Endodermal cell (in vitro differentiated cells): ENCODE measurements at regions not wholly inside any gene's neighbourhood (a gene's known extent, or its start where the extent isn't known, plus 50 kb on each side); places are given as distances from the start of the nearest gene placed in this dataset.

Experiments used
- DNase-seq: peaks from one replicate; pipeline ENCODE4 v3.0.0-alpha.2; 2017
- H3K27ac ChIP-seq: 2 replicates; pipeline ENCODE4 v1.5.1; 2013; ENCODE audit warnings: mild to moderate bottlenecking, low read depth, low read length, moderate library complexity
- H3K27me3 ChIP-seq: 2 replicates; pipeline ENCODE4 v1.6.1; 2013; ENCODE audit warnings: mild to moderate bottlenecking, low read length, moderate library complexity; ENCODE audit not compliant: insufficient read depth, control insufficient read depth, poor library complexity, severe bottlenecking
- H3K36me3 ChIP-seq: 2 replicates; pipeline ENCODE4 v1.7.0; 2013; ENCODE audit warnings: mild to moderate bottlenecking, low read length, moderate library complexity; ENCODE audit not compliant: control insufficient read depth, insufficient read depth
- H3K4me1 ChIP-seq: one replicate; pipeline ENCODE4 v1.7.0; 2013; ENCODE audit warnings: low read length; ENCODE audit not compliant: control insufficient read depth, insufficient read depth
- H3K4me3 ChIP-seq: 2 replicates; pipeline ENCODE4 v1.5.1; 2013; ENCODE audit warnings: mild to moderate bottlenecking, low read length, moderate library complexity
- H3K9ac ChIP-seq: 2 replicates; pipeline ENCODE4 v1.6.1; 2013; ENCODE audit warnings: mild to moderate bottlenecking, low read length, moderate library complexity; ENCODE audit not compliant: poor library complexity, severe bottlenecking; ENCODE audit errors: extremely low read depth
- H3K9me3 ChIP-seq: 2 replicates; pipeline ENCODE4 v1.6.1; 2013; ENCODE audit warnings: mild to moderate bottlenecking, low read length, moderate library complexity; ENCODE audit not compliant: control insufficient read depth
- H3K27ac Mint-ChIP-seq: 2 replicates; pipeline ENCODE4 v1.8.0; 2020; ENCODE audit warnings: mixed read lengths
- H3K27me3 Mint-ChIP-seq: 2 replicates; pipeline ENCODE4 v1.8.0; 2021; ENCODE audit warnings: mild to moderate bottlenecking, mixed read lengths; ENCODE audit not compliant: insufficient read depth
- H3K36me3 Mint-ChIP-seq: 2 replicates; pipeline ENCODE4 v1.8.0; 2020; ENCODE audit warnings: low read depth, mixed read lengths
- H3K4me1 Mint-ChIP-seq: 2 replicates; pipeline ENCODE4 v1.8.0; 2020; ENCODE audit warnings: mixed read lengths
- H3K4me3 Mint-ChIP-seq: 2 replicates; pipeline ENCODE4 v1.8.0; 2020; ENCODE audit warnings: mild to moderate bottlenecking, moderate library complexity, mixed read lengths
- H3K9me3 Mint-ChIP-seq: 2 replicates; pipeline ENCODE4 v1.8.0; 2020; ENCODE audit warnings: mild to moderate bottlenecking, mixed read lengths
- CTCF ChIP-seq: fragments of 200-600 bp; sonication (generic); conservative IDR thresholded peaks from 2 replicates; pipeline ENCODE4 v1.5.0; 2021; ENCODE audit warnings: antibody characterized with exemption, mild to moderate bottlenecking
- WGBS, 2 experiments: methylation state at CpG; one replicate each; pipeline versions ENCODE4 v1.1.5 to v1.1.7; 2013; ENCODE audit warnings: missing lambda C conversion rate in 2 of 2, mixed read lengths in 1 of 2; ENCODE audit not compliant: insufficient coverage in 1 of 2, insufficient read length in 1 of 2; 5-methylcytosine and 5-hydroxymethylcytosine counted together

- no peak overlapping the region for H3K9ac ChIP-seq
- H3K4me1 ChIP-seq, result peaks cover 27% of the 10 kb centered on the region
- H3K27me3 ChIP-seq, result no peaks in the 10 kb centered on the region
- H3K4me3 ChIP-seq, result no peak overlapping the region
- no peak overlapping the region for H3K4me3 Mint-ChIP-seq
- H3K9me3 Mint-ChIP-seq, result no peaks in the 10 kb centered on the region
- WGBS, 2 experiments, result 94 to 100% methylated on average over 1 of the region's 1 CpG
- no peak for TF ChIP-seq CTCF
- H3K27me3 Mint-ChIP-seq, result no peaks in the 10 kb centered on the region
- DNase-seq, result no peak
- H3K9me3 ChIP-seq, result no peaks in the 10 kb centered on the region
- no peaks in the 10 kb centered on the region for H3K36me3 ChIP-seq
- H3K36me3 Mint-ChIP-seq, result no peaks in the 10 kb centered on the region
- H3K27ac ChIP-seq, result no peak overlapping the region
- H3K27ac Mint-ChIP-seq, result no peak overlapping the region
- H3K4me1 Mint-ChIP-seq, result peaks cover 56% of the 10 kb centered on the region
Measured at GRCh38 chr13:34151885-34152284, 333.9 kb downstream of the RFC3 start.

GRCh38 chr13:34152409-34152808, 334.5 kb downstream of the RFC3 start:
- H3K4me1 Mint-ChIP-seq, result peaks cover 57% of the 10 kb centered on the region
- H3K27ac ChIP-seq, result no peak overlapping the region
- H3K27ac Mint-ChIP-seq, result no peak overlapping the region

GRCh38 chr13:34152996-34153395, 335.0 kb downstream of the RFC3 start:
- Histone ChIP-seq H3K9me3 (no peaks in the 10 kb centered on the region), H3K9ac (no peak overlapping the region), H3K27me3 (no peaks in the 10 kb centered on the region), H3K4me3 (no peak overlapping the region), H3K27ac (no peak overlapping the region), H3K4me1 (peaks cover 27% of the 10 kb centered on the region), H3K36me3 (no peaks in the 10 kb centered on the region)
- H3K36me3 Mint-ChIP-seq, result no peaks in the 10 kb centered on the region
- no peak for TF ChIP-seq CTCF
- no peak for DNase-seq
- no peaks in the 10 kb centered on the region for H3K9me3 Mint-ChIP-seq
- H3K27me3 Mint-ChIP-seq, result no peaks in the 10 kb centered on the region
- H3K4me3 Mint-ChIP-seq, result no peak overlapping the region
- H3K4me1 Mint-ChIP-seq, result peaks cover 58% of the 10 kb centered on the region
- no peak overlapping the region for H3K27ac Mint-ChIP-seq

More at GRCh38 chr13:34152409-34152808, 334.5 kb downstream of the RFC3 start:
- Mint-ChIP-seq H3K36me3 (no peaks in the 10 kb centered on the region), H3K9me3 (no peaks in the 10 kb centered on the region), H3K4me3 (no peak overlapping the region), H3K27me3 (no peaks in the 10 kb centered on the region)
- Histone ChIP-seq H3K9me3 (no peaks in the 10 kb centered on the region), H3K4me1 (peaks cover 27% of the 10 kb centered on the region), H3K36me3 (no peaks in the 10 kb centered on the region), H3K9ac (no peak overlapping the region), H3K27me3 (no peaks in the 10 kb centered on the region), H3K4me3 (no peak overlapping the region)
- no peak for TF ChIP-seq CTCF
- DNase-seq, result no peak
- WGBS, 2 experiments, result 93 to 100% methylated on average over 4 of the region's 4 CpGs
